ENCODE measurements at regions not wholly inside any gene's neighbourhood (a gene's known extent, or its start where the extent isn't known, plus 50 kb on each side); places are given as distances from the start of the nearest gene placed in this dataset.

DNA sequence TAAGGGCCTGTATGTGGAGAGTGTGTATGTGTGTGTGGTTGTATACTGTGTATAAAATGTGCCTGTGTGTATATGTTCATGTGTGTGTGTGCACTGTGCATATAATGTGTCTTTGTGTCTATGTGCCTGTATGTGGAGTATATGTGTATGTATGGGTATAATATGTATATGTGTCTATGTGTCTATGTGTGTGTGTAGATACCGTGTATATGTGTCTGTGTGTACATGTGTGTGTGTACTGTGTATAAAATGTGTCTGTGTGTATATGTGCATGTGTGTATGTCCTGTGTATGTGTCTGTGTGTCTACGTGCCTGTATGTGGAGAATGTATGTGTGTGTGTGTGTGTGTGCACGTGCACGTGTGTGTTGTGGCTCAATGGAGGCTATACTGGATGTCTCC is 200.4 kb upstream of the ZFHX3 start:
- Mint-ChIP-seq H3K4me3 (ENCODE audit: unreplicated experiment) (no peak overlapping the region), H3K36me3 (ENCODE audit: low read depth, unreplicated experiment) (no peaks in the 10 kb centered on the region), H3K27ac (ENCODE audit: unreplicated experiment) (no peak overlapping the region), H3K9me3 (ENCODE audit: unreplicated experiment) (no peaks in the 10 kb centered on the region), H3K27me3 (ENCODE audit: unreplicated experiment) (peaks cover 7% of the 10 kb centered on the region), H3K4me1 (ENCODE audit: unreplicated experiment) (no peaks in the 10 kb centered on the region)
- TF ChIP-seq, protein P1, sequence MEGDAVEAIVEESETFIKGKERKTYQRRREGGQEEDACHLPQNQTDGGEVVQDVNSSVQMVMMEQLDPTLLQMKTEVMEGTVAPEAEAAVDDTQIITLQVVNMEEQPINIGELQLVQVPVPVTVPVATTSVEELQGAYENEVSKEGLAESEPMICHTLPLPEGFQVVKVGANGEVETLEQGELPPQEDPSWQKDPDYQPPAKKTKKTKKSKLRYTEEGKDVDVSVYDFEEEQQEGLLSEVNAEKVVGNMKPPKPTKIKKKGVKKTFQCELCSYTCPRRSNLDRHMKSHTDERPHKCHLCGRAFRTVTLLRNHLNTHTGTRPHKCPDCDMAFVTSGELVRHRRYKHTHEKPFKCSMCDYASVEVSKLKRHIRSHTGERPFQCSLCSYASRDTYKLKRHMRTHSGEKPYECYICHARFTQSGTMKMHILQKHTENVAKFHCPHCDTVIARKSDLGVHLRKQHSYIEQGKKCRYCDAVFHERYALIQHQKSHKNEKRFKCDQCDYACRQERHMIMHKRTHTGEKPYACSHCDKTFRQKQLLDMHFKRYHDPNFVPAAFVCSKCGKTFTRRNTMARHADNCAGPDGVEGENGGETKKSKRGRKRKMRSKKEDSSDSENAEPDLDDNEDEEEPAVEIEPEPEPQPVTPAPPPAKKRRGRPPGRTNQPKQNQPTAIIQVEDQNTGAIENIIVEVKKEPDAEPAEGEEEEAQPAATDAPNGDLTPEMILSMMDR (IDR thresholded peaks at IDR 0.05; ENCODE audit: unreplicated experiment) = no peak
- DNase-seq (ENCODE audit: low spot score) = no peak

DNA sequence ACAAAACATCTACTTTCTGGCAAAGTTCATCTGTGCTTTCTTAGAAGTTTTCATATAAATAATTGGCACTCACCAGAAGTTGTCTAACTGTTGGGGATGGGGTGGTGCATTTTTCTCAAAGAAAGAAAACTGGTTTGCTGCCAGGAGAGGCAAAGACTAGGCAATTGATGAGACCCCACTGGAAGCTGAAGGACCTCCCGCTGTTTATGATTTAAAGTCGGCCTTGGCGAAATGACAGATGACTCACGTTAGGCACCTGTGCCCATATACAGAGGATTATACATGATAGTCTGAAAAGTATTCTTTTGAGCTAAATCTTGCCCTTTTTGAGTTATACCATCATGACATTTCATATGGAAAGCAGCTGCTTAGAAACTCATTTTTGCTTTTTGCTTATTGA is 193.0 kb upstream of the ZFHX3 start:
- no peak for DNase-seq (ENCODE audit: low spot score)
- Mint-ChIP-seq H3K9me3 (ENCODE audit: unreplicated experiment) (no peaks in the 10 kb centered on the region), H3K4me1 (ENCODE audit: unreplicated experiment) (peaks cover 11% of the 10 kb centered on the region), H3K27me3 (ENCODE audit: unreplicated experiment) (peaks cover 6% of the 10 kb centered on the region), H3K36me3 (ENCODE audit: low read depth, unreplicated experiment) (no peaks in the 10 kb centered on the region), H3K4me3 (ENCODE audit: unreplicated experiment) (no peak overlapping the region), H3K27ac (ENCODE audit: unreplicated experiment) (no peak overlapping the region)
- TF ChIP-seq, protein P1 (IDR thresholded peaks at IDR 0.05; ENCODE audit: unreplicated experiment) = no peak

DNA sequence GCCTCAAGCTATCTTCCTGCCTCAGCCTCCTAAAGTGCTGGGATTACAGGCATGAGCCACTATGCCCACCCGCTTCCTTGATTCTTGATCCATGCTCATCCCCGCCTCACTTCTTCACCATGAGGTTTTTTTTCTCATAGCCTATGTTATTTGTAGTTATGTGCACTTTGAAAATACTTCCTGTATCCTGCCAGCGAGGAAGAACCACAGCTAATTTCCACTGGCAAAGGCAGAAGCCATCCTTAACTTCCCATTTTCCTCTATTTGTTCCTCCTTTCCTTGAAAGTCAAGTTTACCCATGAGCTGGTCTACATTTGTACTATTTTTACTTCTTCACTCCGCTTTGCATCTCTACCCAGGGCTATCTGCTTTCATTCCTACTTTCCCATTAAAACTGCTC is 189.7 kb upstream of the ZFHX3 start:
- Mint-ChIP-seq H3K27me3 (ENCODE audit: unreplicated experiment) (peaks cover 6% of the 10 kb centered on the region), H3K4me3 (ENCODE audit: unreplicated experiment) (no peak overlapping the region), H3K4me1 (ENCODE audit: unreplicated experiment) (peaks cover 11% of the 10 kb centered on the region), H3K36me3 (ENCODE audit: low read depth, unreplicated experiment) (no peaks in the 10 kb centered on the region), H3K27ac (ENCODE audit: unreplicated experiment) (no peak overlapping the region), H3K9me3 (ENCODE audit: unreplicated experiment) (no peaks in the 10 kb centered on the region)
- DNase-seq (ENCODE audit: low spot score) = no peak
- TF ChIP-seq, protein P1 (IDR thresholded peaks at IDR 0.05; ENCODE audit: unreplicated experiment) = no peak

DNA sequence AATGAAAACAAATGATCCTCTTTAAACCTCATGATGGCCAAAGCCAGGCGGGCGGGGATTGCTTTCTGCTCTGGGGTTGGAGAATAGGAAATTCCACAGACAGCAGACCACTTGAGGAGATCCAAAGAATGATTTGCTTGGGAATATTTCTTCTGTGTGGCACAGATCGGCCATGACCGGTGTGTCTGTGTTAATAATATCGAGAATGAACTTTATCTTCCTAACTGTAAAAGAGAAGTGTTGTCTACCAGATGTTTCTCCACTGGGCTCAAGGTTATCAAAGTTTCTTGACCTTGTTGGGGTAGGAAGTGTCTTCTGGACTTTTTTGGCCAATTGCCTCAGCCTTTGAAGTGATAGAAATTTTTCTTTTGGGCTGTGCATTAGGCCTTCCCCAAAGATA is 186.6 kb upstream of the ZFHX3 start:
- H3K9me3 Mint-ChIP-seq (ENCODE audit: unreplicated experiment) = no peaks in the 10 kb centered on the region
- no peak overlapping the region for H3K4me3 Mint-ChIP-seq (ENCODE audit: unreplicated experiment)
- H3K36me3 Mint-ChIP-seq (ENCODE audit: low read depth, unreplicated experiment) = no peaks in the 10 kb centered on the region
- H3K27me3 Mint-ChIP-seq (ENCODE audit: unreplicated experiment) = peaks cover 6% of the 10 kb centered on the region
- TF ChIP-seq, protein P1 (IDR thresholded peaks at IDR 0.05; ENCODE audit: unreplicated experiment) = no peak
- H3K27ac Mint-ChIP-seq (ENCODE audit: unreplicated experiment) = no peak overlapping the region
- no peak for DNase-seq (ENCODE audit: low spot score)
- H3K4me1 Mint-ChIP-seq (ENCODE audit: unreplicated experiment) = peaks cover 11% of the 10 kb centered on the region

DNA sequence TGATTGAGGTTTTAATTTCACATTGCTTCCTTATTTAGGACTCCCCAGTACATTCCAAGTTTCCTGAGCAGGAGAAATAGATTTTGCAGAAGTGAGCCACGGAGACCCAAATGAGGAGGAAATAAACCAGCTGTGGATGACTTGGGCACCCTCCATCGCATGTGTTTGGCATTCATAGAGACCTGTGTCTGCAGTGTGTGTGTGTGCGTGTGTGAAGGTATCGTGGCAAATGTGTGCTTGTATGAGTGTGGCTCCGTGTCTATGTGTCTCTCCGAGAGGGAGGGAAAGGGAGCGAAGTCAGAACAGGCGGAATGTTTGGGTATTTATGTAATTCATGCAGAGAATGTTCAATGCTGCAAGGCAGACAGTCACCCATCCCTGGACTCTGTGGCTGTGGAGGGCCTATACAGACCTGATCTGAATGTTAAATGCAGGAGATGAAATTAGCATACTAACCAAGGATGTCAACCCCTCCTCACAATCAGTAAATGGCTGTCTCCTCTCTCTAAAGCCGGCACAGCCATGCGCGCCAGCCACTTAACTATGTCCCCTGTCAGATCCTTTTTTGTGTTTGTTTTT is 186.0 kb upstream of the ZFHX3 start:
- H3K4me3 Mint-ChIP-seq (ENCODE audit: unreplicated experiment) = no peak overlapping the region
- H3K27me3 Mint-ChIP-seq (ENCODE audit: unreplicated experiment) = peaks cover 6% of the 10 kb centered on the region
- H3K4me1 Mint-ChIP-seq (ENCODE audit: unreplicated experiment) = peaks cover 13% of the 10 kb centered on the region
- no peak overlapping the region for H3K27ac Mint-ChIP-seq (ENCODE audit: unreplicated experiment)
- H3K9me3 Mint-ChIP-seq (ENCODE audit: unreplicated experiment) = no peaks in the 10 kb centered on the region
- no peaks in the 10 kb centered on the region for H3K36me3 Mint-ChIP-seq (ENCODE audit: low read depth, unreplicated experiment)
- TF ChIP-seq, protein P1 (IDR thresholded peaks at IDR 0.05; ENCODE audit: unreplicated experiment) = no peak
- DNase-seq (ENCODE audit: low spot score) = no peak
